ENCODE measurements at regions not wholly inside any gene's neighbourhood (a gene's known extent, or its start where the extent isn't known, plus 50 kb on each side); places are given as distances from the start of the nearest gene placed in this dataset.

DNA sequence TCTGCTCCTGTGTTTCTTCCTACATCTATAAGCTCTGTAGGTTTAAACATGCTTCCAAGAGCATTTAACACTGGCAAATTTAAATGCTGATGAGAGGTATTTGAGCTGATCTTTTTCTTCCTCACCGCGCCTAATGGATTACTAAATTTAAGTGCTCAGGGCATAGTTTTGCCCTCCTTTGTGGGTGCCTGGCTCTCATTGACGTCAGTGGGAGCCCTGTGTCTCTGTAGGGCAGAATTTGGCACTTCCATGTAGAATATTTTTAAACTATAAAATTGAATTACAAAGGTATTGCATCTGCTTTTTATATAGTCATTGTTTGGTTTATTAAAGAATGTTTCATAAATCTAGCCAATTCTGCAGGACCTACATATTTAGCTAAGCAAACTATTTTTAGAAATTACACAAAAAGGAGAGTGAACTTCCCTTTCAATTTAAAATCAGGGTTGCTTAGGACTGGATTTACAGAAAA, 444.8 kb downstream of the AEBP2 start:
- TF ChIP-seq CTCF (IDR thresholded peaks at IDR 0.05): no peak
- no peak for TF ChIP-seq POLR2A (IDR thresholded peaks at IDR 0.05)
